GM12864 (cell line): ENCODE measurements at regions not wholly inside any gene's neighbourhood (a gene's known extent, or its start where the extent isn't known, plus 50 kb on each side); places are given as distances from the start of the nearest gene placed in this dataset.
A peak's percentile ranks its signal among the peaks of the same experiment; 100 is the strongest.

Source experiments
- DNase-seq: peaks from one replicate; pipeline ENCODE4 v3.0.0-alpha.2; 2011; ENCODE audit warnings: low read depth
- H3K4me3 ChIP-seq: 2 replicates; pipeline ENCODE4 v1.5.1; 2011; ENCODE audit warnings: mild to moderate bottlenecking, low read depth, low read length, control low read depth
- TF ChIP-seq, protein P1 (sequence below): IDR thresholded peaks from 2 replicates; pipeline ENCODE4 v1.5.1; 2011; ENCODE audit warnings: low read depth, mild to moderate bottlenecking, moderate library complexity, low read length, control low read depth, inconsistent platforms; ENCODE audit errors: missing control alignments

DNA sequence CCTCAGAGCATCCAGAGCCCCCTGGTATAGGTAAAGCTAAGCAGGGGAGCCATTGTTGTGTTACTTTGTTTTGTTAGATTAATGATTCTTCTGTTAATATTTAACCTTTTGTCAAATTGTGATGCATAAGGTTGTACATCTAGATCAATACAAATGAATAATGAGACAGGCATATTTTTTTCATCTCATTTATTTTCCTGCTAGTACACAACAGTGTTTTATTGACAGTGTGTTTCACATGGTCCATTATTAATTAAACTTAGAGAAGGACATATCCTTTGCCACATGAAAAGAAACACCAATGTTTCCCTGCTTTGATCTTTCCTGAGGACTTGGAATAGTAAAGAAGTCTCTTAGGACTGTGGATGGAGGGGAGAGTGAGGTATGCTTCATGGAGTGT is 543.6 kb upstream of the CFAP20DC start:
- no peak for DNase-seq
- H3K4me3 ChIP-seq, result no peak overlapping the region
- TF ChIP-seq, protein P1, sequence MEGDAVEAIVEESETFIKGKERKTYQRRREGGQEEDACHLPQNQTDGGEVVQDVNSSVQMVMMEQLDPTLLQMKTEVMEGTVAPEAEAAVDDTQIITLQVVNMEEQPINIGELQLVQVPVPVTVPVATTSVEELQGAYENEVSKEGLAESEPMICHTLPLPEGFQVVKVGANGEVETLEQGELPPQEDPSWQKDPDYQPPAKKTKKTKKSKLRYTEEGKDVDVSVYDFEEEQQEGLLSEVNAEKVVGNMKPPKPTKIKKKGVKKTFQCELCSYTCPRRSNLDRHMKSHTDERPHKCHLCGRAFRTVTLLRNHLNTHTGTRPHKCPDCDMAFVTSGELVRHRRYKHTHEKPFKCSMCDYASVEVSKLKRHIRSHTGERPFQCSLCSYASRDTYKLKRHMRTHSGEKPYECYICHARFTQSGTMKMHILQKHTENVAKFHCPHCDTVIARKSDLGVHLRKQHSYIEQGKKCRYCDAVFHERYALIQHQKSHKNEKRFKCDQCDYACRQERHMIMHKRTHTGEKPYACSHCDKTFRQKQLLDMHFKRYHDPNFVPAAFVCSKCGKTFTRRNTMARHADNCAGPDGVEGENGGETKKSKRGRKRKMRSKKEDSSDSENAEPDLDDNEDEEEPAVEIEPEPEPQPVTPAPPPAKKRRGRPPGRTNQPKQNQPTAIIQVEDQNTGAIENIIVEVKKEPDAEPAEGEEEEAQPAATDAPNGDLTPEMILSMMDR, result no peak

DNA sequence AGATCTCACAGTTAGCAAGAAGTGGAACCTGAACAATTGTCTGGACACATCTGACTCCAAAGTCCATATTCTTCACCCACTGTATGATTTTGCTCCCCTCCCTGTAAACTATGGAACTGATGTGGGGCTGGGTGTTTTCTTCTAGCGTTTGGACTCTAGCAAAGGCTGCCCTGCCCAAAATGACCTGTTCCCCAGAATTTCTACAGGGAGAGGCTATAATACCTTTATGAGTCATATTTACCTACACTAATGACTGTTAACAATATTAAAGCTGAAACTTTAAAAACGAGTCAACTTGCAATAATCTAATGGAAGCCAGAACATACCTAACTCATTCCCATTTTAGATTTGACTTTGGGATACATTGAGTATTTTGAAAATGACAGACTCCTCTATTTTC is 531.2 kb upstream of the CFAP20DC start:
- no peak overlapping the region for H3K4me3 ChIP-seq
- DNase-seq, result no peak
- TF ChIP-seq, protein P1, result no peak

DNA sequence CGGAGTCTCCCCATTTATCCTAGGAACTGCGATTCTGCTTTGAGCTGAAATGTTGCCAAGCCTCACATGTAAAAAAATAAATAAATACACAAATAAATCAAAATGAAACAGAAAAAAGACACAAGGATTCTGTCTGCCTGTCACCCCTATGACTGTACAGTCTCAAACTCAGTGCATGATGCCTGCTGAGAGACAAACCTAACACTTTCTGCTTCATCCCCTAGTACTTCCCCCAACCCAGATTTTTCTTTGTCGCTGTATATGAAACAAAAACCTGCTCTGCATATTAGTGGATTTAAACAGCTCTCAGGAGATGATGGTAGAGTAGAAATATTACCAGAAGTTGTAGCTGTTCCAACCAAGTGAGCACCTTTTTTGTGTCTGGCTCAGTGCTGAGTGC is 530.7 kb upstream of the CFAP20DC start:
- TF ChIP-seq, protein P1, result no peak
- no peak for DNase-seq
- H3K4me3 ChIP-seq, result no peak overlapping the region

DNA sequence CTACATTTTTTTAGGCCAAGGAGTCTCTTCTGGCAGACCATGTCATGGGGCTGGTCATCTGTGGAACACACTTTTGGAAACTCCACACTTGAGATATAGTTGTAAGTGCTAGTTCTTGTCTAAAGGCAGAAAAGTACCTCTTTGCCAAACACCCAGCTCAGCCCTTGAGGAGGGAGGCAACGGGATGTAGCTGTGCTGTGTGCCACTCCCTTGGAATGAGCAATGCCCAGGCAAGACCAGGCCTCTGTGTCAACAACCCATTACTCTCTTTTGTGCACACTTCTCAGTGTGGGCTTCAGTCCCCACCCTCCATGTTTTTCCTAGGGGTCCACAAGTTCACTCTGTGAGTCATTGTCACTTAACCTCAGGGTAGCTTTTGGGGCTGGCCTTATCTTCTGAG is 528.3 kb upstream of the CFAP20DC start:
- TF ChIP-seq, protein P1, result no peak
- no peak overlapping the region for H3K4me3 ChIP-seq
- DNase-seq, result no peak

DNA sequence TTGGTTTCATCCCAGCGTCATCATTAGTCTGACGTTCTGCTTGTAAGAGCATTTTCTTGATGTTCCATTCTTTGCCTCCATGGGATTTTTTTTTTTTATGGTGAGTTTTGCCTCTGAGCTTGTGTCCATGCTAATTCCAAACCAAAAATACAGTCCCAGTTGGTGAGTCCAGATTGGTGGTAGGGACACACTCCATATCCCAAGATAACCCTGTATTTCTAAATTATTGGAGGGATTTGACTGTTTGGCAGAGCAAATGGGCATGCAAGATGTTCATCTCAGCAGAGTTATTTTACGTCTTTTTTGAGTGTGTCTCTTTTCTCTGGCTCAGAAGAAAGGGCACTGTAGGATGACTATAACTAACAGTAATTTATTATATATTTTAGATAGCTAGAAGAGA is 526.8 kb upstream of the CFAP20DC start:
- TF ChIP-seq, protein P1, result no peak

DNA sequence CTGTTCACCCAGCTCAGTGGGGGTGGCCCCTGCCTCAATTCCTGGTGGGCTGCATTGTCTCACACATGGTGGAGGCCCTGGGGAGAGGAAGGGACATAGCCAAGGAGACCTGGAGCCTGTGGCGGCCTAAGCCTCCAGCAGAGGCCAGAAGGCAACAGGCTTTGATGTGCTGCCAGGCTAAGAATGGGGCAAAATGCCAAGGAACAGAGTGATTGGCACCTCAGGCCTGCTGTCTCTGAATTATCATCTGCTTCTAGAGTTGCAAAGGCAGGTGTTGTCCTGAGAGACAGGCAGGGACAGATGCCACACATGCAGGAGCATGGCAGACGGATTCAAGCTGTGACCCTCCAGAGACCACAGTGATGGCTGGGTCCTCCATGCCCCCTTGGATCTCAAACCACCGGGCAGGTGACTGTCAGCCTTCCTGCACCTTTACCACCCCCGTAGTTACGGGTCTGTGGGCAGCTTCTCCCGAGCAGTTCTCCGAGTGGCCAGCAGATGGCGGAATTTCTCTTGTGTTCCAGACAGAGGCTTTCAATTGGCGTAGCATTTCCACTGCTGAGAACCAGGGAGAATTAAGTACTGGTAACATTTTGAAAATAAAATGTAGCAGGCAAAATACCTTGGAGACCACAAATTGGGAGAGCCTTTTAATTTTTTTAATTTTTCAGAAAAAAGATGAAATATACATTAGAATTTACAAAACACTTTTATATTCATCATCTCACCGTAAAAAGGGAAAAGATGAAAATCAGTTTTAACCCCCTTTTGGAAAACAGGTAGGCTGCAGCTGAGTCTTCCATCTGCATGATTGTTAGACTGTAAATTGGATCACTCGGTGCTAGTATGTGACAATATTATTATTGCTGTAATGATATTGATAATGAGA is 525.5 kb upstream of the CFAP20DC start:
- peak; percentile 38 for DNase-seq
- TF ChIP-seq, protein P1, result peak; percentile 95
- no peak overlapping the region for H3K4me3 ChIP-seq

More for the DNA sequence above, 526.8 kb upstream of the CFAP20DC start:
- DNase-seq, result no peak
- no peak overlapping the region for H3K4me3 ChIP-seq

DNA sequence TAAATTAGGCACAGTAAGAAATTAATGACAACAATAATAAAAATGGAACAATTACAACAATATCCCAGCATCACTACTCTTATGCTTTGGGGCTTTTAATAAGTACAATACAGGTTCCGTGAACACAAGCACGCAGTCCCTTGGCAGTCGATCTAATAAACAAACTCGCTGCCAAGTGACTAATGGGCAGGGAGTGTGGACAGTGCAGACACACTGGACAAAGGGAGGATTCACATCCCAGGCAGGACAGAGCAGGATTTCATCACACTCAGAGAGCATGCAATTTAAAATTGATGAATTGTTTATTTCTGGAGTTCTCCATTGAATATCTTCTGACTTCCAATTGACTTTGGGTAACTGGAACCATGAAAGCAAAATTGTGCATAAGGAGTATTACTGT is 524.1 kb upstream of the CFAP20DC start:
- no peak overlapping the region for H3K4me3 ChIP-seq
- TF ChIP-seq, protein P1, result no peak
- DNase-seq, result no peak
